ENCODE measurements at regions not wholly inside any gene's neighbourhood (a gene's known extent, or its start where the extent isn't known, plus 50 kb on each side); places are given as distances from the start of the nearest gene placed in this dataset.
"Not testable (repeated sequence)": the region's sequence is repeated elsewhere in the genome, so short reads cannot be mapped to it uniquely, and the experiment has no call there.

- no peak for TF ChIP-seq MYC (IDR thresholded peaks at IDR 0.05; ENCODE audit: low read depth, low read length)
- no peak for TF ChIP-seq POLR2A (IDR thresholded peaks at IDR 0.05; ENCODE audit: extremely low read depth, insufficient read length)
- no peak for TF ChIP-seq MAX (IDR thresholded peaks at IDR 0.05; ENCODE audit: low read depth, low read length)
- H3K4me3 ChIP-seq (ENCODE audit: low read depth, low read length), result no peak overlapping the region
- DNase-seq (ENCODE audit: low read depth), result no peak
Observed at GRCh38 chr12:65739606-65740005, 84.7 kb upstream of the HMGA2 start.

GRCh38 chr12:65740506-65740872 lies 83.8 kb upstream of the HMGA2 start:
- TF ChIP-seq MAX (IDR thresholded peaks at IDR 0.05; ENCODE audit: low read depth, low read length) (no peak), POLR2A (IDR thresholded peaks at IDR 0.05; ENCODE audit: extremely low read depth, insufficient read length) (no peak)
- peak overlapping the region; percentile 70 for H3K4me3 ChIP-seq (ENCODE audit: low read depth, low read length)
- DNase-seq (ENCODE audit: low read depth), result no peak

- peak overlapping the region; percentile 70 for H3K4me3 ChIP-seq (ENCODE audit: low read depth, low read length)
- no peak for TF ChIP-seq MAX (IDR thresholded peaks at IDR 0.05; ENCODE audit: low read depth, low read length)
- no peak; the same call in 1 of the 2 replicates for TF ChIP-seq MYC (IDR thresholded peaks at IDR 0.05; ENCODE audit: low read depth, low read length)
- peak; percentile 41 for TF ChIP-seq POLR2A (IDR thresholded peaks at IDR 0.05; ENCODE audit: extremely low read depth, insufficient read length)
- TF ChIP-seq CTCF (IDR thresholded peaks at IDR 0.05; ENCODE audit: low read depth, low read length), result no peak
- DNase-seq (ENCODE audit: low read depth), result peak; percentile 90
Observed at GRCh38 chr12:65740873-65741600, 83.2 kb upstream of the HMGA2 start.

GRCh38 chr12:65741656-65742017 lies 82.6 kb upstream of the HMGA2 start:
- H3K4me3 ChIP-seq (ENCODE audit: low read depth, low read length), result peak overlapping the region; percentile 36
- DNase-seq (ENCODE audit: low read depth), result no peak
- TF ChIP-seq MYC (IDR thresholded peaks at IDR 0.05; ENCODE audit: low read depth, low read length), result no peak
- TF ChIP-seq CTCF (IDR thresholded peaks at IDR 0.05; ENCODE audit: low read depth, low read length), result no peak
- TF ChIP-seq POLR2A (IDR thresholded peaks at IDR 0.05; ENCODE audit: extremely low read depth, insufficient read length), result no peak
- TF ChIP-seq MAX (IDR thresholded peaks at IDR 0.05; ENCODE audit: low read depth, low read length), result no peak

- TF ChIP-seq MYC (IDR thresholded peaks at IDR 0.05; ENCODE audit: low read depth, low read length) (no peak), MAX (IDR thresholded peaks at IDR 0.05; ENCODE audit: low read depth, low read length) (no peak), CTCF (IDR thresholded peaks at IDR 0.05; ENCODE audit: low read depth, low read length) (no peak), POLR2A (IDR thresholded peaks at IDR 0.05; ENCODE audit: extremely low read depth, insufficient read length) (no peak)
- DNase-seq (ENCODE audit: low read depth), result no peak
- H3K4me3 ChIP-seq (ENCODE audit: low read depth, low read length), result no peak overlapping the region
Observed at GRCh38 chr12:65742018-65743010, 82.0 kb upstream of the HMGA2 start.

GRCh38 chr12:65744236-65744840 lies 79.9 kb upstream of the HMGA2 start:
- not testable (repeated sequence) for DNase-seq (ENCODE audit: low read depth); H3K4me3 ChIP-seq (ENCODE audit: low read depth, low read length)

- DNase-seq (ENCODE audit: low read depth), result no peak
- H3K4me3 ChIP-seq (ENCODE audit: low read depth, low read length), result no peak overlapping the region
- TF ChIP-seq MAX (IDR thresholded peaks at IDR 0.05; ENCODE audit: low read depth, low read length) (no peak), MYC (IDR thresholded peaks at IDR 0.05; ENCODE audit: low read depth, low read length) (no peak), POLR2A (IDR thresholded peaks at IDR 0.05; ENCODE audit: extremely low read depth, insufficient read length) (no peak), CTCF (IDR thresholded peaks at IDR 0.05; ENCODE audit: low read depth, low read length) (no peak)
Observed at GRCh38 chr12:65747338-65747737, 76.9 kb upstream of the HMGA2 start.
